Hepatocyte (in vitro differentiated cells): ENCODE measurements at regions not wholly inside any gene's neighbourhood (a gene's known extent, or its start where the extent isn't known, plus 50 kb on each side); places are given as distances from the start of the nearest gene placed in this dataset.

Experiments
- EZH2 ChIP-seq: fragments of 200-600 bp; sonication (generic); IDR thresholded peaks from 2 replicates; pipeline ENCODE4 v1.6.1; 2016; ENCODE audit warnings: antibody characterized with exemption, mild to moderate bottlenecking, borderline replicate concordance
- EZH2phosphoT487 ChIP-seq: fragments of 200-600 bp; sonication (generic); IDR thresholded peaks from one replicate; pipeline ENCODE4 v1.6.1; 2018; ENCODE audit warnings: antibody characterized with exemption, mild to moderate bottlenecking, low read depth, moderate library complexity; ENCODE audit not compliant: unreplicated experiment, severe bottlenecking
- TF ChIP-seq, protein P1 (sequence below): fragments of 200-600 bp; sonication (generic); IDR thresholded peaks from 2 replicates; pipeline ENCODE4 v1.5.1; 2016; ENCODE audit warnings: antibody characterized with exemption, mild to moderate bottlenecking; ENCODE audit not compliant: poor library complexity

DNA sequence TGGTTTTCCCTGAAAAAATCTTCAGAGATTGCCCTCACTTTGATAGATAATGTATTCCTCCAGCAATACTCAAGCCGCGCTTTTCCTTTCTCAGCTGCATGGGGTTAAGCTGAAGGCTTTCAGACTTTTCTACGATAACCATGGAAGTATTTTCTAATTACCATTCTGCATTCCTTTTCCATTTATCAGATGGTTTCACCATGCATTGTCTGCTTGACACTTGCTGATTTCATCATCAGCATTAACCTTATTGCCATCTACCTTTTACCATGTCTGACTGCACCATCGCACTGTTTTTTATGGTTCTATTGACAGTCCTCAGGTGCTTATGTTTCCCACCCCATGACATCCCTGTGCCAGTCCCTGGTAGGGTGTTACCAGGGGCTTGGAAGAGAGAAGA is 91.6 kb downstream of the DMAC1 start:
- TF ChIP-seq, protein P1, sequence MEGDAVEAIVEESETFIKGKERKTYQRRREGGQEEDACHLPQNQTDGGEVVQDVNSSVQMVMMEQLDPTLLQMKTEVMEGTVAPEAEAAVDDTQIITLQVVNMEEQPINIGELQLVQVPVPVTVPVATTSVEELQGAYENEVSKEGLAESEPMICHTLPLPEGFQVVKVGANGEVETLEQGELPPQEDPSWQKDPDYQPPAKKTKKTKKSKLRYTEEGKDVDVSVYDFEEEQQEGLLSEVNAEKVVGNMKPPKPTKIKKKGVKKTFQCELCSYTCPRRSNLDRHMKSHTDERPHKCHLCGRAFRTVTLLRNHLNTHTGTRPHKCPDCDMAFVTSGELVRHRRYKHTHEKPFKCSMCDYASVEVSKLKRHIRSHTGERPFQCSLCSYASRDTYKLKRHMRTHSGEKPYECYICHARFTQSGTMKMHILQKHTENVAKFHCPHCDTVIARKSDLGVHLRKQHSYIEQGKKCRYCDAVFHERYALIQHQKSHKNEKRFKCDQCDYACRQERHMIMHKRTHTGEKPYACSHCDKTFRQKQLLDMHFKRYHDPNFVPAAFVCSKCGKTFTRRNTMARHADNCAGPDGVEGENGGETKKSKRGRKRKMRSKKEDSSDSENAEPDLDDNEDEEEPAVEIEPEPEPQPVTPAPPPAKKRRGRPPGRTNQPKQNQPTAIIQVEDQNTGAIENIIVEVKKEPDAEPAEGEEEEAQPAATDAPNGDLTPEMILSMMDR, result no peak
- TF ChIP-seq EZH2 (no peak), EZH2phosphoT487 (no peak)
